ENCODE measurements at regions not wholly inside any gene's neighbourhood (a gene's known extent, or its start where the extent isn't known, plus 50 kb on each side); places are given as distances from the start of the nearest gene placed in this dataset.

DNA sequence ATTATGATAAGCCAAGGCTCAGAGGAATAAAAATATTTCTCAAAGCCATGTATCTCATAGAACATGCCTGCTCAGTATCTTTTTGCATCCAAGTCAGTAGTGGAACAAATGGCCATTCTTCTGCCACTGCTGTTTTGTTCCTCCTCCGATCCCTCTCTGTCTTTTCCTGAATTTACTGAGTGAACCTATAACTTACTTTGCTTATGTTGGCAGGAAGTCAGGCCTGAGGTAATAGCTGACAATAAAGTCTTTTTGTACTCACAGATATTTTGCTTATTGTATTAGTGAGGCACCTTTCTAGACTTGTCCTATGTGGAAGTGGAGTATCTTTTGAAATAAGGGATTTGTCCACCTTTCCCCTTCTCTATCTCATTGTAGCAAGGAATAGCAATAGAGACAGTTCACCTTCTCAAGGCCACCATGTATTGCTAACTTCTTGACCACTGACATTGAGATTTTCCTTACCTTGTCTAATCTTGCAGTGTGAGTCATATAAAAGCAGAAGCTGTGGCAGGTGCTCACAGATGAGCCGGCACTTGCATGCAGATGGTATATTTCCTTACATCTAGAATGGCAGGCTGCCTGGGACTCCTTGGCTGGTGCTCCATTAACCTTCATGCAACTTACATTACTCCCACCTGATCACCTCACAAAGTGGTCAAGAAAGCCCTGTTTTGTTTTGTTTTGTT, 68.2 kb downstream of the AGTR2 start:
- no peak overlapping the region for H3K4me3 ChIP-seq
- H3K27ac ChIP-seq: no peak overlapping the region
- H3K9me3 ChIP-seq: peaks cover 0 to 6% (median 0%) of the 10 kb centered on the region in 4 donors
- WGBS, 2 donors: 51 to 70% methylated on average over 2 of the region's 2 CpGs
- no peaks in the 10 kb centered on the region for H3K4me1 ChIP-seq
- no peaks in the 10 kb centered on the region for H3K36me3 ChIP-seq
- DNase-seq (ENCODE audit: low spot score in 2 of 2): no peak
- no peaks in the 10 kb centered on the region for H3K27me3 ChIP-seq
- TF ChIP-seq EP300 (IDR thresholded peaks at IDR 0.05): no peak
- TF ChIP-seq POLR2A (IDR thresholded peaks at IDR 0.05): no peak
- TF ChIP-seq, protein P1, sequence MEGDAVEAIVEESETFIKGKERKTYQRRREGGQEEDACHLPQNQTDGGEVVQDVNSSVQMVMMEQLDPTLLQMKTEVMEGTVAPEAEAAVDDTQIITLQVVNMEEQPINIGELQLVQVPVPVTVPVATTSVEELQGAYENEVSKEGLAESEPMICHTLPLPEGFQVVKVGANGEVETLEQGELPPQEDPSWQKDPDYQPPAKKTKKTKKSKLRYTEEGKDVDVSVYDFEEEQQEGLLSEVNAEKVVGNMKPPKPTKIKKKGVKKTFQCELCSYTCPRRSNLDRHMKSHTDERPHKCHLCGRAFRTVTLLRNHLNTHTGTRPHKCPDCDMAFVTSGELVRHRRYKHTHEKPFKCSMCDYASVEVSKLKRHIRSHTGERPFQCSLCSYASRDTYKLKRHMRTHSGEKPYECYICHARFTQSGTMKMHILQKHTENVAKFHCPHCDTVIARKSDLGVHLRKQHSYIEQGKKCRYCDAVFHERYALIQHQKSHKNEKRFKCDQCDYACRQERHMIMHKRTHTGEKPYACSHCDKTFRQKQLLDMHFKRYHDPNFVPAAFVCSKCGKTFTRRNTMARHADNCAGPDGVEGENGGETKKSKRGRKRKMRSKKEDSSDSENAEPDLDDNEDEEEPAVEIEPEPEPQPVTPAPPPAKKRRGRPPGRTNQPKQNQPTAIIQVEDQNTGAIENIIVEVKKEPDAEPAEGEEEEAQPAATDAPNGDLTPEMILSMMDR (IDR thresholded peaks at IDR 0.05): no peak

DNA sequence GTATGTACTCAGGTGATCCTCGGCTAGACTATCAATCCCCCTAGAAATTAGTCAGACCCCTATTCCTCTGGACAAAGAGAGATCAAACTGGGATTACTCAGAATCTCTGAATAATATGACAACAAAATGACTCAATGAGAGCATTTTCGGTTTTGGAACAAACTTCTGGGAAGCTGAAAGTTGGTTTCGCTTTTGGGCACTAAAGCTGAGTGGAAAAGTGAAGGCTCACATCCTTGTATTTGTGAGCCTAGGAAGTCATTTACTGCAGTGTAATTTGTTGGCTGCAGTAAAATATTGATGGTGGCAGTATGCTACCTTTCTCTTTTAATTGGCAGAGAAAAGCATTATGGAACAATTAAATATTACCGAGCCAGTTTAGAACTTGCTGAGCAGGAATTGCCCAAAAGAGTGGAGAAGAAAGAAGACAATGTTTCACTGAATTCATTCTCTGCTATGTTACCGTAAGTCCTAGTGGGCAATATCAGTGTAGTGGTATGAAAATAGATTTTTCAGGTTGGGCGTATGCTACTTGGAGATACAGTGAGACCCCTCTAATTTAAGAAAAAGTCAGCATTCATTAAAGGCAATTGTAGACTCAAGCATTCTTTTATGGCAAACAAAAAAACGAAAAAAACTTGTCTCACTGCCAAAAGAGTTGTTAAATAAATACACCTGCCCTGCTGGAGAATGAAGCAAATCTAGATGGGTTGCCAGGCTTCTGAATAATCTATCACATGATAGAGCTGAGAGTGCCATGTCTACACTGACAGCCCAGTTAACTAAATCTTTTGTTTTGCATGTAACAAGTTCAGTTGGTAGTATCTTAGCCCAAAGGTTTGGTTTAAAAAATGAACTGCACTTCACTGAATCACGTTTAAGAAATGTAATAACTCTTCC, 69.6 kb downstream of the AGTR2 start:
- Histone ChIP-seq H3K4me3 (no peak overlapping the region), H3K27ac (no peak overlapping the region), H3K27me3 (no peaks in the 10 kb centered on the region), H3K9me3 (no peaks in the 10 kb centered on the region), H3K36me3 (no peaks in the 10 kb centered on the region), H3K4me1 (no peaks in the 10 kb centered on the region)
- 70 to 75% methylated on average over 8 of the region's 8 CpGs for WGBS, 2 donors
- no peak for DNase-seq (ENCODE audit: low spot score in 2 of 2)
- TF ChIP-seq, protein P1 (IDR thresholded peaks at IDR 0.05): no peak
- no peak for TF ChIP-seq EP300 (IDR thresholded peaks at IDR 0.05)
- no peak for TF ChIP-seq POLR2A (IDR thresholded peaks at IDR 0.05)

DNA sequence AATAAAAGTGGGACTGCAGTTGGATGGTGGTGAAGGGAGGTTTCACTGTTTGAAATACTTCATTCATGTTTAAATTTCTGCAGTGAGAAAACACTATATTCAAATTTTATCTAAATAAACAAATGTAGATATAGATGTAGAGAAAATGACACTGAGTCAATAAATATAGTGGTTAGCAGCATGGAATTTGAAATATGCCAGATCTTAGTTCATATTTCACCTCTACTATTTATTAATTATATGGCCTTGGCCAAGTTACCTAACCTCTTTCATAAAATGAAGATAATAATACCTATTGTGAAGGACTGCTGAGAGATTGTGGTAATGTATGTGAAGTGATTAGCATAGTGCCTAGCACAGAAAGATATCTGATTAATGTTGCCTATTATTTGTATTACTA, 70.5 kb downstream of the AGTR2 start:
- Histone ChIP-seq H3K9me3 (no peaks in the 10 kb centered on the region), H3K27me3 (no peaks in the 10 kb centered on the region), H3K36me3 (no peaks in the 10 kb centered on the region), H3K4me1 (no peaks in the 10 kb centered on the region), H3K4me3 (no peak overlapping the region), H3K27ac (no peak overlapping the region)
- TF ChIP-seq, protein P1 (IDR thresholded peaks at IDR 0.05): no peak
- TF ChIP-seq POLR2A (IDR thresholded peaks at IDR 0.05) (no peak), EP300 (IDR thresholded peaks at IDR 0.05) (no peak)
- DNase-seq (ENCODE audit: low spot score in 2 of 2): no peak

DNA sequence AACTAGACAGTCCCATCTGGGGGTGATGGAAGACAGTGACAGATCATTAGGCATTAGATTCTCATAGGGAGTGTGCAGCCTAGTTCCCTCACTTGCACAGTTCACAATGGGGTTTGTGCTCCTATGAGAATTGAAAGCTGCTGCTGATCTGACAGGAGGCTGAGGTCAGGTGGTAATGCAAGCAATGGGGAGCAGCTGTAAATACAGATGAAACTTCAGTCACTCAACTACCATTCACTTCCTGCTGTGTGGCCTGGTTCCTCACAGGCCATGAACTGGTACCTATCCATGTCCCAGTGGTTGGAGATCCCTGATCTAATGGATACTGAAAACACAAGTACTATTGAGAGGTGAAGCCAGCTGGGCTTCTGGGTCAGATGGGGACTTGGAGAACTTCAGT, 72.5 kb downstream of the AGTR2 start:
- no peaks in the 10 kb centered on the region for H3K27me3 ChIP-seq
- TF ChIP-seq EP300 (IDR thresholded peaks at IDR 0.05) (no peak), POLR2A (IDR thresholded peaks at IDR 0.05) (no peak)
- TF ChIP-seq, protein P1 (IDR thresholded peaks at IDR 0.05): no peak
- no peaks in the 10 kb centered on the region for H3K9me3 ChIP-seq
- H3K27ac ChIP-seq: no peak overlapping the region
- no peak overlapping the region for H3K4me3 ChIP-seq
- H3K4me1 ChIP-seq: no peaks in the 10 kb centered on the region
- H3K36me3 ChIP-seq: no peaks in the 10 kb centered on the region
- DNase-seq (ENCODE audit: low spot score in 2 of 2): no peak

DNA sequence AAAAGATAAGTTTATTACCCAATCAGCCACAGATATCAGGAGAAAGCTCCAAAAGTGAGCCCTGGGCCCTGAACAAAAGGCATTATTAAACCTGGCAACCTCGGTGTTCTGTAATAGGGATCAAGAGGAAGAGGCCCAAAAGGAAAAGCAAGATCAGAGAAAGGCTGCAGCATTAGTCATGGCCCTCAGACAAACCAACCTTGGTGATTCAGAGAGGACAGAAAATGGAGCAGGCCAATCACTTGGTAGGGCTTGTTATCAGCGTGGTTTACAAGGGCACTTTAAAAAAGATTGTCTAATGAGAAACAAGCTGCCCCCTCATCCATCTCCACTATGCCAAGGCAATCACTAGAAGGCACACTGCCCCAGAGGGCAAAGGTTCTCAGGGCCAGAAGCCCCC, 75.7 kb downstream of the AGTR2 start:
- 83 to 94% methylated on average over 2 of the region's 2 CpGs for WGBS, 2 donors
- Histone ChIP-seq H3K36me3 (no peaks in the 10 kb centered on the region), H3K27ac (no peak overlapping the region), H3K4me1 (no peaks in the 10 kb centered on the region), H3K27me3 (no peaks in the 10 kb centered on the region), H3K4me3 (no peak overlapping the region), H3K9me3 (no peaks in the 10 kb centered on the region)
- TF ChIP-seq, protein P1 (IDR thresholded peaks at IDR 0.05): no peak
- TF ChIP-seq POLR2A (IDR thresholded peaks at IDR 0.05): no peak
- TF ChIP-seq EP300 (IDR thresholded peaks at IDR 0.05): no peak
- no peak for DNase-seq (ENCODE audit: low spot score in 2 of 2)

Data from tibial nerve (tissue), 4 donors.